HG03108 (cell line): ENCODE measurements at regions not wholly inside any gene's neighbourhood (a gene's known extent, or its start where the extent isn't known, plus 50 kb on each side); places are given as distances from the start of the nearest gene placed in this dataset.
"Not testable (repeated sequence)": the region's sequence is repeated elsewhere in the genome, so short reads cannot be mapped to it uniquely, and the experiment has no call there.

Source experiments
- ATAC-seq: cut with Tn5 transposase; IDR thresholded peaks from one replicate; pipeline ENCODE4 v1.9.1; 2021; ENCODE audit warnings: moderate library complexity; ENCODE audit not compliant: unreplicated experiment

DNA sequence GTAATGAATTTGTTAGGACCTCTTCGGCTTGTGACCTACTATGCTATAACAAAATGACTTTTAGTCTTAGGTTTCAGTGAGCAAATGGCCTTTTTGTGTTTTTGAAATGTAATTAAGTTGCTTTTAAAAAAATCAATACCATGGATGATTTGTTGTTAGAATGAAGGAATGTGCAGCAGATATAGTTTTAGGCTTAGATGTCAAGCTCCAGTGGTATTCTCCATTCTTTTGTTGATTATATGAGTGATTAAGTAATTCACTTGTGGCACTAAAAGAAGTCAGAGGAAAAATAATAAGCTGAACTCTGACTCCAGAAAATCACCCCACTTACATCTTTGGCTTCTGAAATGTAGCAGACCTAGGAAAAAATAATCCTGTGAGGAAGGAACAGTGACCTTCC, 474.1 kb upstream of the MIS18BP1 start:
- ATAC-seq: no peak

GRCh38 chr14:45721472-45721871, 468.5 kb upstream of the MIS18BP1 start:
- no peak for ATAC-seq

GRCh38 chr14:45716572-45716971, 463.6 kb upstream of the MIS18BP1 start:
- no peak for ATAC-seq

DNA sequence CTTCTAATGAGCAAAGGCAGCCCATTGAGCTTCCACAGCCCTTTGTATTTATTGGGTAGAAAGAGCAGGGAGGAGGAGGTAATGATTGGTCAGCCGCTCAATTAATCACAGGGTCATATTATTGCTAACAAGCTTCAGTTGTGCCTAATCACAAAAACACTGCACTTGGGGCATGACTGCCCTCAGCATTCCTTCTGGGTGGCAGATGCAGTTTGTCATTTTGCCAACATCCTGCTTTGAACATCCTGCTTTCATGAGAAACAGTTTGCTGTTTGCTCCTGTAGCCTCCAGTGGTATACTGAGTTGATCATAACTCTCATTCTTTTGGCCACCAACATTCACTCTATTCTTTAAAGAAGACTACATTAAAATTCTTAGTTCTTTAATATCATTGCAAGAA, 462.9 kb upstream of the MIS18BP1 start:
- ATAC-seq: no peak

DNA sequence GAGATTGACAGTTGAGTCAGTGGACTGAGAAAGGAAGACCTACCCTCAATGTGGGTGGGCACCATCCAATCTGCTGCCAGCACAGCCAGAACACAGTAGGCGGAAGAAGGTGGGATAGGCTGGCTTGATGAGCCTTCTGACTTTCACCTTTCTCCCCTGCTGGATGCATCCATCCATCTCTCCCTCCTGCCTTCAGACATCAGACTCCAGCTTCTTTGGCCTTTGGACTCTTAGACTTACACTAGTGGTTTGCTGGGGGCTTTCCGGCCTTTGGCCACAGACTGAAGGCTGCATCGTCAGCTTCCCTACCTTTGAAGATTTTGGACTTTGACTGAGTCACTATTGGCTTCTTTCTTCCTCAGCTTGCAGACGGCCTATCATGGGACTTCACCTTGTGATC, 456.5 kb upstream of the MIS18BP1 start:
- ATAC-seq: no peak

GRCh38 chr14:45705940-45706534, 453.0 kb upstream of the MIS18BP1 start:
- ATAC-seq: no peak

DNA sequence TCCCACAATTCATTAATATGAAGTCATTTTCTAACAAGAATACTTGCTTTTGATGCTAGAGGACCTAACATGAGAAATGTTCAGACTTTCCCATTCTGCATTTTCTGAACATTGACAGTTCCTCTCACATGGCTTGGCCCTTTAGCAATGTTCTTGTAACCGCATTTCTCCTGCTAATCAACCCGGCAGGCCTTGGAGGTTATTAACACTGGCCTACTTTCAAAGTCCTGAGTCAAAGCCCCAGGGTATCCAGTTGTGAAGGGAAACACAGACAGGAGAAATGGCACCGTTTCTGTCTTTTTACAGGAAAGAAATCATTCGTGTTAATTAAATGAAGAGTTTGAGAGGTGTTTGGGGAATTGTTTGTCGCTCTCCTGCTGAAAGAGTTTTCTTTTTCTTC, 446.5 kb upstream of the MIS18BP1 start:
- ATAC-seq: no peak

- ATAC-seq: no peak
Measured at GRCh38 chr14:45698462-45699134, 445.6 kb upstream of the MIS18BP1 start.

GRCh38 chr14:45686771-45687170, 433.8 kb upstream of the MIS18BP1 start:
- ATAC-seq: no peak

DNA sequence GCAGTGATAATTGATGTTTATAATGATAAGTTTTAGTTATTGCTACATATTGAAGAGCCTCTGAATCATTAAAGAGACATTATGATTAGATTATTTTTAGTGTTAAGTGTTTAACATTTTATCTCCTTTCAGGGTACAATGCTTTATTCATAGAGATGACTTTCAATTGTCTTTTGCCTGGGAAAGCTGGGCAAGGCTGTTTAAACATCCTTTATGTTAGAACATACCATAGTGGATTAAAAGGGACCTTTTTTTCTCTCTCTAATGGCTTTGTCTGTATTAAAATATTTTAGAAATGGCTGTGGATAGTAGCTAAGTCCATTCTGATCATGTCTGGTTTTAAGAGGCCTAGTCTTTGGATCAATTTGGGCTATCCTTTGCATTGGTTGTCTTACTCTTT, 427.5 kb upstream of the MIS18BP1 start:
- no peak for ATAC-seq

- no peak for ATAC-seq
Measured at GRCh38 chr14:45679853-45680252, 426.9 kb upstream of the MIS18BP1 start.

DNA sequence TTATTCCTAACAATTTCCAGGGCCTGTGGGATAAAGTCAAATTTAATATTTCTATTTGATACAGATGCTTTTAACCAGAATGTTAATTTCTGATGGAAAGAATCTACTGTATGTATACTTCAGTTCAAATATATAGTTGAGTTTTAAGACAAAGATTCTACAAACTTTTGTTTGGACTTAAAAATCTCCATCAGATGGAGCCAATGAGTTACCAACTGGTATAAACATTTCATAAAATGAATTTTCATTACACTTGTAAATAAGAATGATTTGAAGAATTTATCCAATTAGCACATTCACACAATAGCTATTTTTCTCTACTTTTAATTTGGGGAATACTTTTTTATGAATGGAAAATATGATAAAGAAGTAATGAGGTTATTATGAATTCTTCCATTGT, 425.2 kb upstream of the MIS18BP1 start:
- ATAC-seq: no peak

DNA sequence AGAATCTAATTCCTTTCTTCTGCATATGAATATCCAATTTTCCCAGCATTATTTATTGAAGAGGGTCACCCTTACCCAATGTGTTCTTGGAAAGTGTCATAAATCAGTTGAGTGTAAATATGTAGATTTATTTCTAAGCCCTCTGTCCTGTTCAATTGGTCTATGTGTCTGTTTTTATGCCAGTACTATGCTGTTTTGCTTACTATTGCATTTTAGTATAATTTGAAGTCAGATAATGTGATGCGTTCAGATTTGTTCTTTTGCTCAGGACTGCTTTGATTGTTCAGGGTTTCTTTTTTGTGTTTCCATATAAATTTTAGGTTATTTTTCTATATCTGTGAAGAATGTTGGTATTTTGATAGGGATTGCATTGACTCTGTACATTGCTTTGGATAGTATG, 420.4 kb upstream of the MIS18BP1 start:
- ATAC-seq: no peak

GRCh38 chr14:45664668-45665356, 411.8 kb upstream of the MIS18BP1 start:
- ATAC-seq: no peak

DNA sequence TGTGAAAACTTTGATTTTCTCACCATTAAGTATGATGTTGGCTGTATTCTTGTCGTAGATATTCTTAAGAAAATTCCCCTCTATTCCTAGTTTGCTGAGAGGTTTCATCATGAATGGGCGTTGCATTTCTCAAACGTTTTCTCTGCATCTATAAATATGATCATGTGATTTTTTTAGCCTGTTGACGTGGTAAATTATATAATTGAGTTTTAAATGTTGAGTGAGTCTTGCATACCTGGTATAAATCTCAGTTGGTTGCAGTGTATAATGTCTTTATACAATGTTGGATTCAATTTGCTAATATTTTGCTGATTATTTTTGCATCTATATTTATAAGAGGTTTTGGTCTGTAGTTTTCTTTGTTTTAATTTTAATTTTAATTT, 405.9 kb upstream of the MIS18BP1 start:
- ATAC-seq: no peak

GRCh38 chr14:45658226-45658916, 405.4 kb upstream of the MIS18BP1 start:
- ATAC-seq: no peak

DNA sequence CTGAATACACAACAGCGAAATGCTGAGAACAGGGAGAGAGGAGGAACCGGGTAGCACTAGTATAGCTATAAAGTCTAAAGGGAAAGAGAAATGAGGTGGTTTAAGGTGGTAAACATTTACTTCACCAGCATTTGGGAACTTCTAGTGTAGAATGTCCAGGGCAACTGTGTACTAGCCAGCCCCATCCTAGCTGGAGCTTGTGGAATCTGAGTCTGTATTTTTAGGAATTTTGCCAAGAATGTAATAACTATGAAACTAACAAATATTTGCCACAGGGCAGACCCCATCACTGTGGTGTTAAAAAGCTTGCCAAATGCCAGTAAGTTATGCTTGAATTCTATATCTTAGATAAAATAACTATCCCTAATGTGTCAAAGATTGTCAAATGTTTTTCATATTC, 398.9 kb upstream of the MIS18BP1 start:
- ATAC-seq: no peak

DNA sequence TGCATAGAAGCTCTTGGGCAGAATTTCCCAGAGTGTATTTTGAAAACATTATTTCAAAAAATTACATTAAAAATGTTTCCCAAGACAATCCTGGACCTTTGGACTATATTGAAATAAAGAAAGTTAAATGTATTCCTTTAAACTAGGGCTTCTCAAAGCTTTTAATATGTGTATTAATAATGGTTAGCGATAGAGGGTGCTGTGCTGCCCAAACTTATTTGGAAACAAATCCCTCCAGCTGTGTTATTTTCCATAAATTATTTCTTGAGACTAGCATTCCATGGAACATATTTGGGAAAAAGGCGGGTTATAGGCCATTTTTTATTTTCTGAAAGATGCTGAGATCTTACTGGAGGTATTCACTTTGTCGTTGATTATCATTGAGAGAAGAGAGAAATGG, 397.8 kb upstream of the MIS18BP1 start:
- ATAC-seq: no peak

- no peak for ATAC-seq
Measured at GRCh38 chr14:45649051-45649450, 396.0 kb upstream of the MIS18BP1 start.

DNA sequence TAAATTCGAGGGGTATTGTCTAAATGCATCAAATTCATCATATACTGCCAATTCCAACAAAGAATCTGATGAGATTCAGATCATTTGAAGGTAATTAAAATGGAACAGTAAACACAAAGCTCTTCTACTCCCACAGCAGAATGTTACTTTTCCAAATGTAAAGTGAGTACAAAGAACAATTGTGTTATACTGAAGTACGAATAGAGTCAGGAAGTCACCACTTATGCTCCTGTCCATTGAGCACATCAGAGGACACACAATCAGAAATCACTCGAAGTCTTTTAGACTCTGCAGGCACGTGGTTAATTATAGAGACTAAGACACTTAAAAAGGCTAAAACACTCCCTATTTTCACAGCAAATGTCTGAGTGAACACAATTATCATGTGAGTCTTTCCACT, 388.5 kb upstream of the MIS18BP1 start:
- no peak for ATAC-seq

GRCh38 chr14:45634651-45635441, 381.8 kb upstream of the MIS18BP1 start:
- ATAC-seq: not testable (repeated sequence)
